SK-N-SH treated with all-trans-retinoic acid at 6 μM for 48 hours (cell line): ENCODE measurements at regions not wholly inside any gene's neighbourhood (a gene's known extent, or its start where the extent isn't known, plus 50 kb on each side); places are given as distances from the start of the nearest gene placed in this dataset.

Experiments used
- ATAC-seq: fragments of 200-7000 bp; cut with Tn5 transposase; 3 replicates; pipeline ENCODE4 v1.9.1; 2020; ENCODE audit warnings: mild to moderate bottlenecking, moderate library complexity
- GLIS3 ChIP-seq: fragments of 250-450 bp; sonication (Bioruptor Pico); IDR thresholded peaks from 2 replicates; pipeline ENCODE4 v1.5.0; 2020; ENCODE audit warnings: mild to moderate bottlenecking, moderate library complexity
- PATZ1 ChIP-seq: fragments of 250-450 bp; sonication (Bioruptor Pico); IDR thresholded peaks from 2 replicates; pipeline ENCODE4 v1.8.0; 2020; ENCODE audit warnings: mild to moderate bottlenecking, moderate library complexity, borderline replicate concordance
- PPARA ChIP-seq: fragments of 250-450 bp; sonication (Bioruptor Pico); IDR thresholded peaks from 2 replicates; pipeline ENCODE4 v1.5.0; 2020; ENCODE audit warnings: mild to moderate bottlenecking, borderline replicate concordance
- TCF4 ChIP-seq: fragments of 250-450 bp; sonication (Bioruptor Pico); IDR thresholded peaks from 2 replicates; pipeline ENCODE4 v1.8.0; 2021; ENCODE audit warnings: mild to moderate bottlenecking, moderate library complexity, borderline replicate concordance
- TOX ChIP-seq: fragments of 250-450 bp; sonication (Bioruptor Pico); IDR thresholded peaks from 2 replicates; pipeline ENCODE4 v1.8.0; 2021; ENCODE audit warnings: mild to moderate bottlenecking, moderate library complexity, borderline replicate concordance
- ZFP3 ChIP-seq: fragments of 250-450 bp; sonication (Bioruptor Pico); IDR thresholded peaks from 2 replicates; pipeline ENCODE4 v1.5.0; 2020; ENCODE audit warnings: mild to moderate bottlenecking, moderate library complexity
- ZNF565 ChIP-seq: fragments of 450-650 bp; formaldehyde crosslinking; conservative IDR thresholded peaks from 2 replicates; pipeline ENCODE4 v1.5.0; 2020; ENCODE audit warnings: low read depth, mild to moderate bottlenecking, moderate library complexity
- TF ChIP-seq, protein P1 (sequence below): fragments of 250-450 bp; sonication (Bioruptor Pico); IDR thresholded peaks from 2 replicates; pipeline ENCODE4 v1.5.0; 2020; ENCODE audit warnings: mild to moderate bottlenecking, moderate library complexity

- no peak for TF ChIP-seq PATZ1 (CRISPR knock-in tag)
- TF ChIP-seq ZFP3 (CRISPR knock-in tag): no peak
- no peak for TF ChIP-seq TCF4 (CRISPR knock-in tag)
These were observed 58.1 kb upstream of the TES start (continued) for GRCh38 chr7:116152276-116152675.

- TF ChIP-seq TOX (CRISPR knock-in tag) (no peak), PPARA (CRISPR knock-in tag) (no peak), ZNF565 (CRISPR knock-in tag) (no peak), GLIS3 (CRISPR knock-in tag) (no peak)
- TF ChIP-seq, protein P1, sequence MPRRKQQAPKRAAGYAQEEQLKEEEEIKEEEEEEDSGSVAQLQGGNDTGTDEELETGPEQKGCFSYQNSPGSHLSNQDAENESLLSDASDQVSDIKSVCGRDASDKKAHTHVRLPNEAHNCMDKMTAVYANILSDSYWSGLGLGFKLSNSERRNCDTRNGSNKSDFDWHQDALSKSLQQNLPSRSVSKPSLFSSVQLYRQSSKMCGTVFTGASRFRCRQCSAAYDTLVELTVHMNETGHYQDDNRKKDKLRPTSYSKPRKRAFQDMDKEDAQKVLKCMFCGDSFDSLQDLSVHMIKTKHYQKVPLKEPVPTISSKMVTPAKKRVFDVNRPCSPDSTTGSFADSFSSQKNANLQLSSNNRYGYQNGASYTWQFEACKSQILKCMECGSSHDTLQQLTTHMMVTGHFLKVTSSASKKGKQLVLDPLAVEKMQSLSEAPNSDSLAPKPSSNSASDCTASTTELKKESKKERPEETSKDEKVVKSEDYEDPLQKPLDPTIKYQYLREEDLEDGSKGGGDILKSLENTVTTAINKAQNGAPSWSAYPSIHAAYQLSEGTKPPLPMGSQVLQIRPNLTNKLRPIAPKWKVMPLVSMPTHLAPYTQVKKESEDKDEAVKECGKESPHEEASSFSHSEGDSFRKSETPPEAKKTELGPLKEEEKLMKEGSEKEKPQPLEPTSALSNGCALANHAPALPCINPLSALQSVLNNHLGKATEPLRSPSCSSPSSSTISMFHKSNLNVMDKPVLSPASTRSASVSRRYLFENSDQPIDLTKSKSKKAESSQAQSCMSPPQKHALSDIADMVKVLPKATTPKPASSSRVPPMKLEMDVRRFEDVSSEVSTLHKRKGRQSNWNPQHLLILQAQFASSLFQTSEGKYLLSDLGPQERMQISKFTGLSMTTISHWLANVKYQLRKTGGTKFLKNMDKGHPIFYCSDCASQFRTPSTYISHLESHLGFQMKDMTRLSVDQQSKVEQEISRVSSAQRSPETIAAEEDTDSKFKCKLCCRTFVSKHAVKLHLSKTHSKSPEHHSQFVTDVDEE: no peak
- ATAC-seq: no peak; the same call in 1 of the 3 replicates
These were observed 57.3 kb upstream of the TES start for GRCh38 chr7:116153050-116153449.

DNA sequence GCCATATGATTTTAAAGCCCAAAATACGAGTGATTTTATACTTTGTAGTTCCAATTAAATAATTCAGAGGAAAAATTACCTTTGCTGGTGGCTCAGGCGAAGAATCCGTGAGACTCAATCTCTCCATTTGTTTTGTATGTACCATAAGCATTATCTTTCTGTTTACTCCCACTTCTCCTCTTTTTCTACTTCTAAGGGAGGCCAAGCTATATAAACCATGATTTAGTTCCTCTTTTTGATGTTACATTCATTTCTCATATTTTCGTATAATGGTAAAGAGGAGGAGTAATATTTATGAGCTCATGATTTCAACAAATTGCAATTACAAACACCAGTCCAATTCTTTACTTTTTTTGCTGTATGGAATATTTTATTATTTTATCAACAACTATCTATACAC, 50.6 kb upstream of the TES start:
- no peak for ATAC-seq
- no peak for TF ChIP-seq GLIS3 (CRISPR knock-in tag)
- no peak for TF ChIP-seq PATZ1 (CRISPR knock-in tag)
- TF ChIP-seq ZNF565 (CRISPR knock-in tag): no peak
